ENCODE measurements at regions not wholly inside any gene's neighbourhood (a gene's known extent, or its start where the extent isn't known, plus 50 kb on each side); places are given as distances from the start of the nearest gene placed in this dataset.

DNA sequence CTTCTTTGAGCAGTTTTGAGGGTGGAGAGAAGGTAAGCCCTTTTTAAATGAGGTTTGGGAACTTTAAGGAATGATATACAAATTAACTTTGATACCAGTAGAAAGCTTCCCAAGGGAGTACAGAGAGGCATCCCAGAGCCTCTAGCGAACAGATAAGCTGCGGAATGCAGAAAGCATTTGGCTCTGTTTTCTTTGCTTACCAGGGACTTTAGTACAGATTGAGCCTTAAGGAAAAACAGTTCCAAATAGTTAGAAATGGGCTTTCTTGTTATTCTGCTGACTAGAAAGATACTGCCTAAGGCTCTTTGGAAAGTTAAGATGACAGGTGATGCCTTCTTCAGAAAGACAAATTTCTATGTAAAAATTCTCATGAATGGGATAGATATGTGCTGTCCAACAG, 261.7 kb upstream of the FOXN3 start:
- TF ChIP-seq, protein P1, sequence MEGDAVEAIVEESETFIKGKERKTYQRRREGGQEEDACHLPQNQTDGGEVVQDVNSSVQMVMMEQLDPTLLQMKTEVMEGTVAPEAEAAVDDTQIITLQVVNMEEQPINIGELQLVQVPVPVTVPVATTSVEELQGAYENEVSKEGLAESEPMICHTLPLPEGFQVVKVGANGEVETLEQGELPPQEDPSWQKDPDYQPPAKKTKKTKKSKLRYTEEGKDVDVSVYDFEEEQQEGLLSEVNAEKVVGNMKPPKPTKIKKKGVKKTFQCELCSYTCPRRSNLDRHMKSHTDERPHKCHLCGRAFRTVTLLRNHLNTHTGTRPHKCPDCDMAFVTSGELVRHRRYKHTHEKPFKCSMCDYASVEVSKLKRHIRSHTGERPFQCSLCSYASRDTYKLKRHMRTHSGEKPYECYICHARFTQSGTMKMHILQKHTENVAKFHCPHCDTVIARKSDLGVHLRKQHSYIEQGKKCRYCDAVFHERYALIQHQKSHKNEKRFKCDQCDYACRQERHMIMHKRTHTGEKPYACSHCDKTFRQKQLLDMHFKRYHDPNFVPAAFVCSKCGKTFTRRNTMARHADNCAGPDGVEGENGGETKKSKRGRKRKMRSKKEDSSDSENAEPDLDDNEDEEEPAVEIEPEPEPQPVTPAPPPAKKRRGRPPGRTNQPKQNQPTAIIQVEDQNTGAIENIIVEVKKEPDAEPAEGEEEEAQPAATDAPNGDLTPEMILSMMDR (IDR thresholded peaks at IDR 0.05), result no peak
- TF ChIP-seq POLR2A (IDR thresholded peaks at IDR 0.05), result no peak

Data from vagina (tissue), 2 donors.